ENCODE measurements at regions not wholly inside any gene's neighbourhood (a gene's known extent, or its start where the extent isn't known, plus 50 kb on each side); places are given as distances from the start of the nearest gene placed in this dataset.
A peak's percentile ranks its signal among the peaks of the same experiment; 100 is the strongest.

DNA sequence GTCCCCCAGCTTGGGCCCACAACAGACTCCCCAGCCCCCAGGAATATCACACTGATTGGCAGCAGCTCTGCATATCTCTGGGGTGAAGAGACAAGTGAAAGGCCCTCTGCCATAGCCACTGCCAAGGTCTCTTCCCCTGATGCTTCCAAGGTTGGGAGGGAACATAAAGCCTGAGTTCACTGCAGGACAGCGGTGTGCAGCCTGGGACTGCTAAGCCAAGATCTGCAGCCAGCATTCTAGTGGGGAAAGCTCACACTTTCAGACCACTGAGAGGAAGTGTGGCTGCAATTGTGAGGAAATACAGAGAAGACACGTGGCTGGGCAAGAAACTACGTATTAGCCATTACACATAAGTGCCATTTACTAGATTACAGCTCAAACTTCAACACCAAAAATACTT lies 100.7 kb downstream of the MAIP1 start:
- no peak for DNase-seq

DNA sequence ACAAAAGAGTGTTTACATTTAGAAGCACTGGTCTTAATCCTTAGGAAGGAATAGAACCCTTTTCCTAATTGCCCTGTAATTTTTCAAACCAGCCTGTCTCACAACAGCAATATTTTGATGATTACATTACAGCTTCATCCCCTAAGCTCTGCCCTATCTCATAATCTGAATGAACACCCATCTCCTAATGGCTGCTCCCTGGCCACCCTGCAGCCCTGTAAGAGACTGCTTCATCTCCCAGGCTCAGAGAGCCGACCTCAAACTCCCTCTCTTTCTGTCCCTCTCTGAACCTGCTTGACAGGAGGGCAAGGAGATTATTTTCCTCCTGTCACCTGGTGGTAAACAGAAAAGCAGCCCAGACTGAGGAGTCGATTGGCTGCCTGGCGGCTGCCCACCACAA lies 107.8 kb downstream of the MAIP1 start:
- DNase-seq = no peak

- no peak for DNase-seq
Measured at GRCh38 chr2:200064879-200065278, 109.5 kb downstream of the MAIP1 start.

DNA sequence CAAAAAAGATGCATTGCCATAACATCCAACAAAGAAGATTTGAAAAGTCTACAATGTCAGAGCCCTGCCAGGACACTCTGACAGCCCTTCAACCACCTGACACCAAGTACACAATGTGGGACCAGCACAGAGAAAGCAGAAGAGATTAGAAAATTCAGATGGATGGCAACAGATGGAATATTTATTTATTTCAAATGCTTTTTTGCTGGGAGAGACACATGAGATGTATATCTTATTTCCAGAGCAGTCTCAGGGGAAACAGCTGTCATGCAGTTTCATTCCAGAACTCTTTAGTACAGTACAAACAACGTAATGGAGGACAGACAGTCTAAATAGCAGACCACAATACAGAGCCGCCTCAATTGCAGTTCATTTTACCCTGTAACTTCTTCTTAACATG lies 110.1 kb downstream of the MAIP1 start:
- DNase-seq = no peak

DNA sequence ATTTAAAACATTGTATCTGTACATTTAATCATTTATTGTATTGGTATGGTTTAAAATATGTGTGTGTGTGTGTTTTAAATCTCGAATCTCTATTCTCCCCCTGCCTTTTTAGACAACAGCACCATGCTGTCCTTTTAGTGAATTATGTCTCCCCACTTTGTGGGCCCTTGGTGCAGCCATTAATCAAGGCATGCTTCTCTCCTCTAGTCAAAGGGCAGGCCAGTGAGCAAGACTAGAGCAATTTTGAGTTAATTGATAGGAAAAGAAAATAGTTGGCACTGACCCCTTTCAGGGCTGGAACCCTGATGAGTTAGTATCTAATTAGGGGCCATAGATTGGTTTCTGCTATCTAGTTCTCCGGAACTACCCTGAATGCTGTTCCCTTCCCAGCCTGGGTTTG lies 111.0 kb downstream of the MAIP1 start:
- no peak for DNase-seq

DNA sequence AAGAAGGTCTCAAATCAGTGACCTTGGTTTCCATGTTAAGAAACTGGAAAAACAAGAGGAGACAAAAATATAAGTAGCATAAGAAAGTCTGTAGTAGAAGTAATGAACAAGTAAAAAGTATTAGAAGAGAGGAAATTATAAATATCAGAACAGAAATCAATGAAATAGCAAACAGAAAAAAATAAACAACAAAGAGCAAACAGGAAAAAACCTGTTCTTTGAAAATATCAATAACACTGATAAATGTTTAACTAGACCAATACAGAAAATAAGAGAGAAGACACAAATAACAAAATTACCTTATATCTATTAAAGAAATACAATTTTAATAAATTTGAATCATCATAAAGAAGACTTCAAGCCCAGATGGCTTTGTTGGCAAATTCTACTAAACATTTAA lies 113.3 kb downstream of the MAIP1 start:
- no peak for DNase-seq

DNA sequence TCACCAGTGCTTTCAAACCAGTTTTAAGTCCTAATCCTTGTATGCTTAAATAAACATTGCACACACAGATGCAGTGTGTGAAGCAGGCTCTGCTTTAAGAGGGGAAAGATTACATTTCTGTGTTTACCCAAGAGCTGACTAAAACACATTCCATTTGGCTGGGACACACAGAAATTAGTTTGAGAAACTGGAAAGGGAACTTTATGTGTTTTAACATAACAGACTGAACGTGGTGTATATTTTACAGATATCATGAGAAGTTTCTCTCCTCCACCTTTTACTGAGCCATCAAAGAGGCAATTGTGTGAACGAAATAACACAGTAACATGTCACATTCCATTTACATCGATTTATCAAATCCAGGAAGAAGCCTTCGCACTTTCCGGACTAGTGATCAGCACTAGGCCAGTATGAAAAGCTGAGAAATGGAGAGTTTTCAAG lies 121.8 kb downstream of the MAIP1 start:
- no peak for DNase-seq

- no peak for DNase-seq
Measured at GRCh38 chr2:200077838-200078237, 122.5 kb downstream of the MAIP1 start.

DNA sequence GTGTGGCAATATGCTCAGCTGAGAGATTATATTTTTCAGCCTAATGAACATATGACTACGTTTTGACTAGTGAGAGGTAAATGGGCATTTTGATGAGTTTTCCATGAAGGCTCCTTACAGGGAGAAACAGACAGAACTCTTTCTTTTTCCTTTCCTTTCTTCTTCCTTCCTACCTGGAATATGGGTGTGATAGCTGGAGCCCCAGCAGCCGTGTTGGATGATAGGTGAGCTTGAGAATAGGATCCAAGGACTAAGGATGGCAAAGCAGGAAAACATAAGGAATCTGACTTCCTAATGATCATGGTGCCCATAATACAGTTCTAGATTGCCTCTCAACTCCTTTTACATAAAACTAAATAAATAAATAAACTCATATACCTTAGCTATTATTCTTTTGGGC lies 124.0 kb downstream of the MAIP1 start:
- DNase-seq = no peak

- DNase-seq = no peak
Measured at GRCh38 chr2:200081236-200081635, 125.9 kb downstream of the MAIP1 start.

- no peak for DNase-seq
Measured at GRCh38 chr2:200081811-200082210, 126.4 kb downstream of the MAIP1 start.

- DNase-seq = no peak
Measured at GRCh38 chr2:200084036-200084435, 128.7 kb downstream of the MAIP1 start.

DNA sequence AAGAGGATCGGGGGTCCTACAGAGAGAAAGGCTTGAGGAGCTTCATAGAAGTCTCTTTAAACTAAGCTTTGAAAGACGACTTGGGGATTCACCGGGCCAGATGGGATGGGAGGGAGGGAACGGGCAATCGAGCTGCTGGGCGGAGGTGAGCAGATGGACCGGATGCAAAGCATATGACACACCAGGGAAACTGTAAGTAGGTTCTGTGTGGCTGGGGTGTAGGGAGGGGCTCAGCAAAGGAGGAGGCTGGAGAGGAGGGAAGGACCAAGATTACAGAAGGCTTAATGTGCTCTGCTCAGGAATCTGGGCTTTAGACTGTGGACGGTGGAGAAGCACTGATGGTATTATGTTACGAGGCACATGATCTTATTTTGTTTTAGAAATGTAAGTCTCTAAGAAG lies 131.5 kb downstream of the MAIP1 start:
- DNase-seq = no peak

GRCh38 chr2:200087451-200087850 lies 132.1 kb downstream of the MAIP1 start:
- no peak for DNase-seq

DNA sequence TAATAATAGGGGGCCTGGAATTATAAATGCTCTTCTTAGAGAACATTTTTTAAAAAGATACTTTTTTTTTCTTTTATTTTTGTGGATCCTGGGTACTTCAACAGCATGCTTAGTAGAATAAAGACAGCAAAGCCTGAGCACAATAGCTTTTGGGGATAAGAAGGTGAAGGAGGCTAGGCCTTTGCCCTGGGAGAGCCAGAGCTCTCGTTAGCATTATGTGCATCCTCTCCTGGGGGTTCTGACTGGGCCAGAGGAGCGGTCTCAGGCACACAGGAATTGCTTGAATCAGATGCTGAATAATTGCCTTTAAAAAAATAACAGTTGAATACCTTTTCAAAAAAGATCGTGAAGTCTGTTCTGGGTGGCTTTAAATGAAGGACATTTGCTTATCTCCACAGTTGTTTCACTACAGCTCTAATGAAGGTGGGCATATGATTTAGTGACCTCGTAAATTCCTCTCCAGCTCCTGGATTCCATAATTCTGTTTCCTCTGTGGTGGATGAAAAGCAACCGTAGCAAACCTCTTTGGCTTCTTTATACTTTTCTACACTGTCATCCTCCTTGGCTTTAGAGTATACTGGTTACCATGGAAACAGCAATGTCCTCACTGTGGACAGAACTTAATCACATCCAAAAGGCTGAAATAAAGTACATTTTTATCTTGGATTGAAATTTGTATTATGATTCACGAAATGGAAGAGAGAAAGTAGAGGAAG lies 133.8 kb downstream of the MAIP1 start:
- DNase-seq = no peak

GRCh38 chr2:200089756-200090109 lies 134.4 kb downstream of the MAIP1 start:
- DNase-seq = no peak

- DNase-seq = no peak
Measured at GRCh38 chr2:200090683-200091082, 135.3 kb downstream of the MAIP1 start.

- DNase-seq = no peak
Measured at GRCh38 chr2:200091126-200091525, 135.7 kb downstream of the MAIP1 start.

- peak; percentile 4 for DNase-seq
Measured at GRCh38 chr2:200092235-200092634, 136.9 kb downstream of the MAIP1 start.

- DNase-seq = no peak
Measured at GRCh38 chr2:200095436-200095835, 140.1 kb downstream of the MAIP1 start.

- no peak for DNase-seq
Measured at GRCh38 chr2:200099256-200099655, 143.9 kb downstream of the MAIP1 start.

DNA sequence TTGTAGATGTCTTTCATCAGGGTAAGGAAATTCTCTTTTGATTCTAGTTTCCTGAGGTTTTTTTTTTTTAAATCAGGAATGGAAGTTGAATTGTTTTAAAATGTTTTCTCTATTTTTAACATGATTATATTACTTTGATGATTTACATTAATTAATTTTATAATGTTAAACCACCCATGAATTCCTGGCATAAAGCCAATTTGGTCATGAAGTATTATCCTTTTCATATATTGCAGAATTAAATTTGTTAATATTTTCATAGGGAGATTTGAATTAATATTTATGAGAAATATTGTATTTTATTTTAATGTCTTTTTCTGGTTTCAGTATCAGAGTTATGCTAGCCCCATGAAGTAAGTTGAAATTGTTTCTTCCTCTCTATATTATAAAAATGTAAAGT lies 144.6 kb downstream of the MAIP1 start:
- no peak for DNase-seq

GRCh38 chr2:200101922-200102321 lies 146.5 kb downstream of the MAIP1 start:
- DNase-seq = no peak

DNA sequence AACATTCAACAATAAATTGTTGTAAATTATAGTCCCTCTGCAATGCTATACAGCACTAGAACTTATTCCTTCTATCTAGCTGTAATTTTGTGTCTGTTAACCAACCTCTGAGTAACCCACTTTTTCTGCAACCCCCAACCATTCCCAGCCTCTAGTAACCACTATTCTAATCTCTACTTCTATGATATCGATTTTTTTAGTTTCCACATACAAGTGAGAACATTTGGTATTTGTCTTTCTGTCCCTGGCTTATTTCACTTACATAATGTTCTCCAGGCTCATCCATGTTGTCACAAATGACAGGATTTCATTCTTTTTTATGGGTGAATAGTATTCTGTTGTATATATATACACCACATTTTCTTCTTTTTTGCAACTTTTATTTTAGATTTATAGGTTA lies 147.6 kb downstream of the MAIP1 start:
- no peak for DNase-seq

GRCh38 chr2:200104015-200104414 lies 148.6 kb downstream of the MAIP1 start:
- DNase-seq = peak; percentile 64

Data from NCI-H226 (cell line).